ENCODE measurements at regions not wholly inside any gene's neighbourhood (a gene's known extent, or its start where the extent isn't known, plus 50 kb on each side); places are given as distances from the start of the nearest gene placed in this dataset.

- peaks cover 10% of the 10 kb centered on the region for H3K4me1 Mint-ChIP-seq
- H3K36me3 Mint-ChIP-seq = no peaks in the 10 kb centered on the region
- TF ChIP-seq CTCF (IDR thresholded peaks at IDR 0.05; ENCODE audit: unreplicated experiment) = no peak
- no peak overlapping the region for H3K4me3 Mint-ChIP-seq
- no peaks in the 10 kb centered on the region for H3K27me3 Mint-ChIP-seq (ENCODE audit: low read depth)
- H3K9me3 Mint-ChIP-seq = peaks cover 7% of the 10 kb centered on the region
- no peak for DNase-seq (ENCODE audit: low spot score in 2 of 2, unreplicated experiment in 2 of 2)
- peak overlapping the region; percentile 21 for H3K27ac Mint-ChIP-seq
Observed at GRCh38 chr3:110067527-110067926, 730.2 kb upstream of the DPPA4 start.

- Mint-ChIP-seq H3K27me3 (ENCODE audit: low read depth) (no peaks in the 10 kb centered on the region), H3K36me3 (no peaks in the 10 kb centered on the region), H3K9me3 (peaks cover 7% of the 10 kb centered on the region), H3K4me1 (peaks cover 10% of the 10 kb centered on the region), H3K27ac (no peak overlapping the region), H3K4me3 (no peak overlapping the region)
- no peak for DNase-seq (ENCODE audit: low spot score in 2 of 2, unreplicated experiment in 2 of 2)
- TF ChIP-seq CTCF (IDR thresholded peaks at IDR 0.05; ENCODE audit: unreplicated experiment) = no peak
Observed at GRCh38 chr3:110069761-110070160, 732.4 kb upstream of the DPPA4 start.

GRCh38 chr3:110070161-110070916 lies 733.0 kb upstream of the DPPA4 start:
- H3K27ac Mint-ChIP-seq = no peak overlapping the region

GRCh38 chr3:110074095-110074494 lies 736.7 kb upstream of the DPPA4 start:
- Mint-ChIP-seq H3K27ac (no peak overlapping the region), H3K4me3 (no peak overlapping the region), H3K9me3 (peaks cover 7% of the 10 kb centered on the region), H3K27me3 (ENCODE audit: low read depth) (no peaks in the 10 kb centered on the region), H3K4me1 (peaks cover 4% of the 10 kb centered on the region), H3K36me3 (no peaks in the 10 kb centered on the region)
- DNase-seq (ENCODE audit: low spot score in 2 of 2, unreplicated experiment in 2 of 2) = no peak
- TF ChIP-seq CTCF (IDR thresholded peaks at IDR 0.05; ENCODE audit: unreplicated experiment) = no peak

More at GRCh38 chr3:110070161-110070916, 733.0 kb upstream of the DPPA4 start:
- H3K4me3 Mint-ChIP-seq = no peak overlapping the region
- DNase-seq (ENCODE audit: low spot score in 2 of 2, unreplicated experiment in 2 of 2) = no peak
- peaks cover 7% of the 10 kb centered on the region for H3K9me3 Mint-ChIP-seq
- peaks cover 10% of the 10 kb centered on the region for H3K4me1 Mint-ChIP-seq
- no peak for TF ChIP-seq CTCF (IDR thresholded peaks at IDR 0.05; ENCODE audit: unreplicated experiment)
- no peaks in the 10 kb centered on the region for H3K27me3 Mint-ChIP-seq (ENCODE audit: low read depth)
- no peaks in the 10 kb centered on the region for H3K36me3 Mint-ChIP-seq

GRCh38 chr3:110077093-110077492 lies 739.7 kb upstream of the DPPA4 start:
- no peak for DNase-seq (ENCODE audit: low spot score in 2 of 2, unreplicated experiment in 2 of 2)
- no peak overlapping the region for H3K27ac Mint-ChIP-seq
- H3K4me1 Mint-ChIP-seq = no peaks in the 10 kb centered on the region
- no peak overlapping the region for H3K4me3 Mint-ChIP-seq
- H3K27me3 Mint-ChIP-seq (ENCODE audit: low read depth) = no peaks in the 10 kb centered on the region
- no peak for TF ChIP-seq CTCF (IDR thresholded peaks at IDR 0.05; ENCODE audit: unreplicated experiment)
- no peaks in the 10 kb centered on the region for H3K9me3 Mint-ChIP-seq
- H3K36me3 Mint-ChIP-seq = no peaks in the 10 kb centered on the region
